Stimulated activated naive CD8-positive, alpha-beta T cell treated with anti-CD3 and anti-CD28 coated beads, Interleukin-15, Interleukin-2, amounts not matched to agents 100 ng/mL and 50 ng/mL, for 24 hours (primary cell): ENCODE measurements at regions not wholly inside any gene's neighbourhood (a gene's known extent, or its start where the extent isn't known, plus 50 kb on each side); places are given as distances from the start of the nearest gene placed in this dataset.

Source experiments
- H3K27ac Mint-ChIP-seq: one replicate; pipeline ENCODE4 v1.8.0; 2021; ENCODE audit warnings: mild to moderate bottlenecking, mixed read lengths
- H3K27me3 Mint-ChIP-seq: one replicate; pipeline ENCODE4 v1.8.0; 2021; ENCODE audit warnings: mixed read lengths
- H3K36me3 Mint-ChIP-seq: one replicate; pipeline ENCODE4 v1.8.0; 2021; ENCODE audit warnings: low read depth, mixed read lengths
- H3K4me1 Mint-ChIP-seq: one replicate; pipeline ENCODE4 v1.8.0; 2021; ENCODE audit warnings: low read depth, mixed read lengths
- H3K4me3 Mint-ChIP-seq: one replicate; pipeline ENCODE4 v1.8.0; 2021; ENCODE audit warnings: mild to moderate bottlenecking, mixed read lengths
- H3K9me3 Mint-ChIP-seq: one replicate; pipeline ENCODE4 v1.8.0; 2021; ENCODE audit warnings: mixed read lengths

- no peaks in the 10 kb centered on the region for H3K36me3 Mint-ChIP-seq
- H3K27ac Mint-ChIP-seq, result no peak overlapping the region
- H3K9me3 Mint-ChIP-seq, result peaks cover 17% of the 10 kb centered on the region
- no peak overlapping the region for H3K4me3 Mint-ChIP-seq
- H3K27me3 Mint-ChIP-seq, result no peaks in the 10 kb centered on the region
- H3K4me1 Mint-ChIP-seq, result no peaks in the 10 kb centered on the region
Measured at GRCh38 chr4:35793766-35794165, 450.5 kb downstream of the ARAP2 start.

GRCh38 chr4:35800669-35801068, 443.6 kb downstream of the ARAP2 start:
- no peaks in the 10 kb centered on the region for H3K27me3 Mint-ChIP-seq
- no peak overlapping the region for H3K27ac Mint-ChIP-seq
- H3K9me3 Mint-ChIP-seq, result peaks cover 12% of the 10 kb centered on the region
- no peak overlapping the region for H3K4me3 Mint-ChIP-seq
- H3K36me3 Mint-ChIP-seq, result no peaks in the 10 kb centered on the region
- no peaks in the 10 kb centered on the region for H3K4me1 Mint-ChIP-seq

- H3K36me3 Mint-ChIP-seq, result no peaks in the 10 kb centered on the region
- H3K27ac Mint-ChIP-seq, result no peak overlapping the region
- no peaks in the 10 kb centered on the region for H3K27me3 Mint-ChIP-seq
- no peaks in the 10 kb centered on the region for H3K4me1 Mint-ChIP-seq
- H3K9me3 Mint-ChIP-seq, result peaks cover 5% of the 10 kb centered on the region
- H3K4me3 Mint-ChIP-seq, result no peak overlapping the region
Measured at GRCh38 chr4:35802644-35803043, 441.7 kb downstream of the ARAP2 start.

GRCh38 chr4:35818520-35818919, 425.8 kb downstream of the ARAP2 start:
- Mint-ChIP-seq H3K27me3 (no peaks in the 10 kb centered on the region), H3K4me1 (no peaks in the 10 kb centered on the region), H3K9me3 (peaks cover 3% of the 10 kb centered on the region), H3K27ac (no peak overlapping the region), H3K4me3 (no peak overlapping the region), H3K36me3 (no peaks in the 10 kb centered on the region)

- Mint-ChIP-seq H3K27ac (no peak overlapping the region), H3K27me3 (no peaks in the 10 kb centered on the region), H3K4me1 (no peaks in the 10 kb centered on the region), H3K9me3 (peaks cover 3% of the 10 kb centered on the region), H3K36me3 (no peaks in the 10 kb centered on the region), H3K4me3 (no peak overlapping the region)
Measured at GRCh38 chr4:35820003-35820402, 424.3 kb downstream of the ARAP2 start.

GRCh38 chr4:35824231-35824630, 420.1 kb downstream of the ARAP2 start:
- no peaks in the 10 kb centered on the region for H3K9me3 Mint-ChIP-seq
- no peak overlapping the region for H3K27ac Mint-ChIP-seq
- no peak overlapping the region for H3K4me3 Mint-ChIP-seq
- no peaks in the 10 kb centered on the region for H3K27me3 Mint-ChIP-seq
- H3K4me1 Mint-ChIP-seq, result no peaks in the 10 kb centered on the region
- H3K36me3 Mint-ChIP-seq, result no peaks in the 10 kb centered on the region

GRCh38 chr4:35835893-35836292, 408.4 kb downstream of the ARAP2 start:
- Mint-ChIP-seq H3K27me3 (no peaks in the 10 kb centered on the region), H3K9me3 (peaks cover 4% of the 10 kb centered on the region), H3K4me1 (no peaks in the 10 kb centered on the region), H3K4me3 (no peak overlapping the region), H3K27ac (no peak overlapping the region), H3K36me3 (no peaks in the 10 kb centered on the region)

GRCh38 chr4:35836596-35836995, 407.7 kb downstream of the ARAP2 start:
- H3K4me3 Mint-ChIP-seq, result no peak overlapping the region
- no peak overlapping the region for H3K27ac Mint-ChIP-seq
- no peaks in the 10 kb centered on the region for H3K36me3 Mint-ChIP-seq
- H3K27me3 Mint-ChIP-seq, result no peaks in the 10 kb centered on the region
- peaks cover 4% of the 10 kb centered on the region for H3K9me3 Mint-ChIP-seq
- no peaks in the 10 kb centered on the region for H3K4me1 Mint-ChIP-seq

GRCh38 chr4:35867057-35867456, 377.3 kb downstream of the ARAP2 start:
- Mint-ChIP-seq H3K27me3 (no peaks in the 10 kb centered on the region), H3K4me1 (no peaks in the 10 kb centered on the region), H3K4me3 (no peak overlapping the region), H3K9me3 (no peaks in the 10 kb centered on the region), H3K27ac (no peak overlapping the region), H3K36me3 (no peaks in the 10 kb centered on the region)

- H3K36me3 Mint-ChIP-seq, result no peaks in the 10 kb centered on the region
- H3K4me1 Mint-ChIP-seq, result no peaks in the 10 kb centered on the region
- no peak overlapping the region for H3K4me3 Mint-ChIP-seq
- H3K9me3 Mint-ChIP-seq, result no peaks in the 10 kb centered on the region
- no peaks in the 10 kb centered on the region for H3K27me3 Mint-ChIP-seq
- H3K27ac Mint-ChIP-seq, result no peak overlapping the region
Measured at GRCh38 chr4:35872273-35872672, 372.0 kb downstream of the ARAP2 start.

GRCh38 chr4:35879479-35879878, 364.8 kb downstream of the ARAP2 start:
- Mint-ChIP-seq H3K4me3 (no peak overlapping the region), H3K36me3 (no peaks in the 10 kb centered on the region), H3K4me1 (no peaks in the 10 kb centered on the region), H3K27ac (no peak overlapping the region), H3K9me3 (no peaks in the 10 kb centered on the region), H3K27me3 (peaks cover 11% of the 10 kb centered on the region)

GRCh38 chr4:35883108-35883507, 361.2 kb downstream of the ARAP2 start:
- H3K9me3 Mint-ChIP-seq, result no peaks in the 10 kb centered on the region
- peaks cover 16% of the 10 kb centered on the region for H3K27me3 Mint-ChIP-seq
- H3K27ac Mint-ChIP-seq, result no peak overlapping the region
- H3K4me3 Mint-ChIP-seq, result no peak overlapping the region
- H3K36me3 Mint-ChIP-seq, result no peaks in the 10 kb centered on the region
- H3K4me1 Mint-ChIP-seq, result no peaks in the 10 kb centered on the region

GRCh38 chr4:35884714-35885480, 359.4 kb downstream of the ARAP2 start:
- Mint-ChIP-seq H3K36me3 (no peaks in the 10 kb centered on the region), H3K27ac (no peak overlapping the region), H3K27me3 (peaks cover 16% of the 10 kb centered on the region), H3K4me3 (no peak overlapping the region), H3K9me3 (no peaks in the 10 kb centered on the region), H3K4me1 (no peaks in the 10 kb centered on the region)

- no peaks in the 10 kb centered on the region for H3K4me1 Mint-ChIP-seq
- H3K27ac Mint-ChIP-seq, result no peak overlapping the region
- peaks cover 4% of the 10 kb centered on the region for H3K27me3 Mint-ChIP-seq
- no peaks in the 10 kb centered on the region for H3K36me3 Mint-ChIP-seq
- H3K9me3 Mint-ChIP-seq, result no peaks in the 10 kb centered on the region
- H3K4me3 Mint-ChIP-seq, result no peak overlapping the region
Measured at GRCh38 chr4:35897808-35898207, 346.5 kb downstream of the ARAP2 start.

- H3K27me3 Mint-ChIP-seq, result peaks cover 4% of the 10 kb centered on the region
- no peak overlapping the region for H3K27ac Mint-ChIP-seq
- no peaks in the 10 kb centered on the region for H3K9me3 Mint-ChIP-seq
- H3K36me3 Mint-ChIP-seq, result no peaks in the 10 kb centered on the region
- H3K4me3 Mint-ChIP-seq, result no peak overlapping the region
- no peaks in the 10 kb centered on the region for H3K4me1 Mint-ChIP-seq
Measured at GRCh38 chr4:35900286-35901243, 343.7 kb downstream of the ARAP2 start.
